Calu3 (cell line): ENCODE measurements at regions not wholly inside any gene's neighbourhood (a gene's known extent, or its start where the extent isn't known, plus 50 kb on each side); places are given as distances from the start of the nearest gene placed in this dataset.

Experiments used
- BruUV-seq: library from RNA; stranded (reverse); fragments of 400-500 nt; replicated peaks from 2 replicates; lab custom pipeline; 2021; lab: Mats Ljungman, UMichigan
- CTCF ChIA-PET: fragments of 300-600 bp; sonication (Branson Sonifier 250); formaldehyde crosslinking; loops from one replicate; lab custom pipeline; 2022; ENCODE audit warnings: antibody characterized with exemption; lab: Charles Lee
- DNase-seq: peaks from one replicate; pipeline ENCODE4 v3.0.0; 2022
- H3K27ac Mint-ChIP-seq: one replicate; pipeline ENCODE4 v1.8.0; 2022; ENCODE audit warnings: mixed read lengths; ENCODE audit not compliant: unreplicated experiment
- H3K27me3 Mint-ChIP-seq: one replicate; pipeline ENCODE4 v1.8.0; 2022; ENCODE audit warnings: mixed read lengths; ENCODE audit not compliant: unreplicated experiment
- H3K36me3 Mint-ChIP-seq: one replicate; pipeline ENCODE4 v1.8.0; 2022; ENCODE audit warnings: mild to moderate bottlenecking, moderate library complexity, mixed read lengths; ENCODE audit not compliant: insufficient read depth, unreplicated experiment
- H3K4me1 Mint-ChIP-seq: one replicate; pipeline ENCODE4 v1.8.0; 2022; ENCODE audit warnings: mild to moderate bottlenecking, low read depth, mixed read lengths; ENCODE audit not compliant: unreplicated experiment
- H3K4me3 Mint-ChIP-seq: one replicate; pipeline ENCODE4 v1.8.0; 2022; ENCODE audit warnings: mild to moderate bottlenecking, low read depth, moderate library complexity, mixed read lengths; ENCODE audit not compliant: unreplicated experiment
- H3K9me3 Mint-ChIP-seq: one replicate; pipeline ENCODE4 v1.8.0; 2022; ENCODE audit warnings: low read depth, mixed read lengths; ENCODE audit not compliant: unreplicated experiment
- CTCF ChIP-seq: fragments of 200-600 bp; IDR thresholded peaks from one replicate; pipeline ENCODE4 v1.8.0; 2022; ENCODE audit warnings: antibody characterized with exemption; ENCODE audit not compliant: unreplicated experiment
- intact Hi-C: fragments of 100-400 bp; cut with micrococcal nuclease; formaldehyde crosslinking; loops from one replicate; pipeline ENCODE4 v1.10.0; 2022; ENCODE audit not compliant: unreplicated experiment

GRCh38 chr6:71645299-71645698, 241.1 kb upstream of the RIMS1 start:
- BruUV-seq: no TSS peak
- Mint-ChIP-seq H3K27me3 (no peaks in the 10 kb centered on the region), H3K4me1 (no peaks in the 10 kb centered on the region), H3K9me3 (peaks cover 4% of the 10 kb centered on the region), H3K4me3 (no peak overlapping the region), H3K36me3 (no peaks in the 10 kb centered on the region), H3K27ac (no peak overlapping the region)
- TF ChIP-seq CTCF: no peak
- DNase-seq: no peak
- CTCF ChIA-PET: no interaction called here
- intact Hi-C loops: no loop called here

DNA sequence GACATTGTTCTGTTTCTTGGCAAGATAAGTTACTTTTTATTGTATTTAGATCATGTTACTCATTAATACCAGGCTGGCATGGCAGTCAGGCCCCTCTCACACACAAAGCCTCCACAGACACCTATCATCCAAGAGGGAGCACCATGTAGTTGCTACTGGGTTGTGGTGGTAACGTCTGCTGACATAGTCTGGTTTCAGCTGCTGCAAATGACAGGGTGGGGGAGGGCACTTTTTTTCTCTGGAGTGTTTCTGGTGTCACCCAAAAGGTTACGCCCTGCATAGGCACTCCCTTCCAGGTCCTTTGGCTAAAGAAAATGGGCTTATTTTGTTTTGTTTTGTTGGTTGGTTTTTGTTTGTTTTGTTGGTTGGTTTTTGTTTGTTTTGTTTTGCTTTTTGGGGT, 236.4 kb upstream of the RIMS1 start:
- BruUV-seq: no TSS peak
- Mint-ChIP-seq H3K27ac (no peak overlapping the region), H3K27me3 (no peaks in the 10 kb centered on the region), H3K4me1 (no peaks in the 10 kb centered on the region), H3K9me3 (peaks cover 4% of the 10 kb centered on the region), H3K36me3 (no peaks in the 10 kb centered on the region), H3K4me3 (no peak overlapping the region)
- CTCF ChIA-PET: no interaction called here
- no peak for DNase-seq
- intact Hi-C loops: no loop called here
- TF ChIP-seq CTCF: no peak

- no peak for TF ChIP-seq CTCF
- H3K27me3 Mint-ChIP-seq: no peaks in the 10 kb centered on the region
- CTCF ChIA-PET: no interaction called here
- BruUV-seq: no TSS peak
- H3K36me3 Mint-ChIP-seq: no peaks in the 10 kb centered on the region
- no peaks in the 10 kb centered on the region for H3K4me1 Mint-ChIP-seq
- H3K27ac Mint-ChIP-seq: no peak overlapping the region
- no peak for DNase-seq
- intact Hi-C loops: no loop called here
- peaks cover 4% of the 10 kb centered on the region for H3K9me3 Mint-ChIP-seq
- H3K4me3 Mint-ChIP-seq: no peak overlapping the region
Observed at GRCh38 chr6:71651636-71652035, 234.7 kb upstream of the RIMS1 start.

- CTCF ChIA-PET: no interaction called here
- no peaks in the 10 kb centered on the region for H3K27me3 Mint-ChIP-seq
- no TSS peak for BruUV-seq
- intact Hi-C loops: no loop called here
- H3K36me3 Mint-ChIP-seq: no peaks in the 10 kb centered on the region
- H3K27ac Mint-ChIP-seq: no peak overlapping the region
- no peaks in the 10 kb centered on the region for H3K9me3 Mint-ChIP-seq
- no peak for DNase-seq
- H3K4me3 Mint-ChIP-seq: no peak overlapping the region
- TF ChIP-seq CTCF: no peak
- H3K4me1 Mint-ChIP-seq: no peaks in the 10 kb centered on the region
Observed at GRCh38 chr6:71656121-71656520, 230.2 kb upstream of the RIMS1 start.

- Mint-ChIP-seq H3K36me3 (no peaks in the 10 kb centered on the region), H3K4me1 (no peaks in the 10 kb centered on the region), H3K9me3 (peaks cover 3% of the 10 kb centered on the region), H3K4me3 (no peak overlapping the region), H3K27me3 (no peaks in the 10 kb centered on the region), H3K27ac (no peak overlapping the region)
- no TSS peak for BruUV-seq
- TF ChIP-seq CTCF: no peak
- DNase-seq: no peak
- CTCF ChIA-PET: no interaction called here
- intact Hi-C loops: no loop called here
Observed at GRCh38 chr6:71665931-71666330, 220.4 kb upstream of the RIMS1 start.
